ENCODE measurements at regions not wholly inside any gene's neighbourhood (a gene's known extent, or its start where the extent isn't known, plus 50 kb on each side); places are given as distances from the start of the nearest gene placed in this dataset.
A peak's percentile ranks its signal among the peaks of the same experiment; 100 is the strongest.

GRCh38 chr16:85162478-85163277 is 50.4 kb upstream of the CIBAR2 start:
- Histone ChIP-seq H3K27me3 (no peaks in the 10 kb centered on the region), H3K27ac (peak overlapping the region; percentile 82 to 83), H3K36me3 (no peaks in the 10 kb centered on the region), H3K4me1 (peaks cover 22 to 25% of the 10 kb centered on the region in 2 donors), H3K9me3 (no peaks in the 10 kb centered on the region), H3K4me3 (no peak overlapping the region)
- peak; percentile 80 to 84 for DNase-seq
- TF ChIP-seq CTCF (IDR thresholded peaks at IDR 0.05) (no peak), POLR2A (IDR thresholded peaks at IDR 0.05) (no peak)
- intact Hi-C loops (cut with DNase I; ENCODE audit: low total_unique reads), result no loop called here

GRCh38 chr16:85163278-85164112 is 51.2 kb upstream of the CIBAR2 start:
- intact Hi-C loops (cut with DNase I; ENCODE audit: low total_unique reads), result no loop called here

GRCh38 chr16:85164431-85164830 is 52.2 kb upstream of the CIBAR2 start:
- H3K27ac ChIP-seq, result peak overlapping the region; percentile 58 to 83
- intact Hi-C loops (cut with DNase I; ENCODE audit: low total_unique reads), result no loop called here
- no peaks in the 10 kb centered on the region for H3K36me3 ChIP-seq
- H3K9me3 ChIP-seq, result no peaks in the 10 kb centered on the region
- no peaks in the 10 kb centered on the region for H3K27me3 ChIP-seq
- peaks cover 22 to 25% of the 10 kb centered on the region in 2 donors for H3K4me1 ChIP-seq
- H3K4me3 ChIP-seq, result no peak overlapping the region
- no peak for DNase-seq
- TF ChIP-seq CTCF (IDR thresholded peaks at IDR 0.05) (no peak), POLR2A (IDR thresholded peaks at IDR 0.05) (no peak)

More at GRCh38 chr16:85163278-85164112, 51.2 kb upstream of the CIBAR2 start:
- TF ChIP-seq POLR2A (IDR thresholded peaks at IDR 0.05) (no peak), CTCF (IDR thresholded peaks at IDR 0.05) (no peak)
- H3K27ac ChIP-seq, result peak overlapping the region; percentile 58 to 83
- peaks cover 22 to 25% of the 10 kb centered on the region in 2 donors for H3K4me1 ChIP-seq
- no peak for DNase-seq
- H3K4me3 ChIP-seq, result no peak overlapping the region
- H3K9me3 ChIP-seq, result no peaks in the 10 kb centered on the region
- H3K27me3 ChIP-seq, result no peaks in the 10 kb centered on the region
- H3K36me3 ChIP-seq, result no peaks in the 10 kb centered on the region

GRCh38 chr16:85164838-85165516 is 52.7 kb upstream of the CIBAR2 start:
- peak; percentile 66 to 80 for DNase-seq
- Histone ChIP-seq H3K9me3 (no peaks in the 10 kb centered on the region), H3K27ac (peak overlapping the region; percentile 58 to 83), H3K27me3 (no peaks in the 10 kb centered on the region), H3K36me3 (no peaks in the 10 kb centered on the region), H3K4me1 (peaks cover 22 to 28% of the 10 kb centered on the region in 2 donors), H3K4me3 (no peak overlapping the region)
- TF ChIP-seq CTCF (IDR thresholded peaks at IDR 0.05) (no peak), POLR2A (IDR thresholded peaks at IDR 0.05) (no peak)
- intact Hi-C loops (cut with DNase I; ENCODE audit: low total_unique reads), result no loop called here

Data from uterus (tissue), 3 donors.